ENCODE measurements at regions not wholly inside any gene's neighbourhood (a gene's known extent, or its start where the extent isn't known, plus 50 kb on each side); places are given as distances from the start of the nearest gene placed in this dataset.

GRCh38 chr4:124431653-124432192 lies 280.8 kb downstream of the ANKRD50 start:
- no peak overlapping the region for H3K4me3 ChIP-seq (ENCODE audit: low read depth, low read length)
- TF ChIP-seq CTCF (conservative IDR thresholded peaks at IDR 0.05; ENCODE audit: low read depth, low read length): no peak
- DNase-seq (ENCODE audit: low read depth): no peak

DNA sequence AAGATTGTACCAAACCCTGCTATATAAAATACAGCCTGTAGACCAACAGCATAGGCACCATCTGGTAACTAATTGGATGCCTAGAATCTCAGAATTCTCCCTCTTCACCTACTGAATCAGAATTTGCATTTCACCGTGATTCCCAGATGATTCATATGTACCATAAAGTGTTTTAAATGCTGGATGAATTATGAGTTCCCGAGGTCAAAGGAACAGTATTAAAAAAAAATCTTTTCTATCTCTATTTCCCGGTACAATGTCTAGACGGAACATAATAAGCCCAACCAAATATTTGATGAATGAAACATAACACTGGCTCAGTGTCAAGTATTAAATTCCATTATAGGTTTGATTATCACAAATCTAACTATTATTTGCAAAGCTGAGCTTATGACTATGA lies 280.0 kb downstream of the ANKRD50 start:
- H3K4me3 ChIP-seq (ENCODE audit: low read depth, low read length): no peak overlapping the region
- TF ChIP-seq CTCF (conservative IDR thresholded peaks at IDR 0.05; ENCODE audit: low read depth, low read length): no peak
- no peak for DNase-seq (ENCODE audit: low read depth)

GRCh38 chr4:124433044-124433443 lies 279.5 kb downstream of the ANKRD50 start:
- H3K4me3 ChIP-seq (ENCODE audit: low read depth, low read length): no peak overlapping the region
- no peak for DNase-seq (ENCODE audit: low read depth)
- TF ChIP-seq CTCF (conservative IDR thresholded peaks at IDR 0.05; ENCODE audit: low read depth, low read length): no peak

DNA sequence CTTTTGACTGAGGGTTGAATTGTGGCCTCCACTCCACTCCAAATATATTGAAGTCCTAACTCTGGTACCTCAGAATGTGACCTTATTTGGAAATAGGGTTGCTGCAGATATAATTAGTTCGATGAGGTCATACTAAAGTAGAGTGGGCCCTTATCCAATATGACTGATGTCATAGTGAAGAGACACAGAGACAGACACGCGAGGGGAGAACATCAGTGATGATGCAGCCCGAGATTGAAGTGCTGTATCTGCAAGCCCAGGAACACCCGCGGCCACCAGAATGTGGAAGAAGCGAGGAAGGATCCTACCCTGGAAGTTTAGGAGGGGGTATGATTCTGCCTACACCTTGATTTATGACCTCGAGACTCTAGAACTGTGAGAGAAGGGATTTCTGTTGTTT lies 279.0 kb downstream of the ANKRD50 start:
- TF ChIP-seq CTCF (conservative IDR thresholded peaks at IDR 0.05; ENCODE audit: low read depth, low read length): no peak
- no peak for DNase-seq (ENCODE audit: low read depth)
- no peak overlapping the region for H3K4me3 ChIP-seq (ENCODE audit: low read depth, low read length)

- H3K4me3 ChIP-seq (ENCODE audit: low read depth, low read length): no peak overlapping the region
- DNase-seq (ENCODE audit: low read depth): no peak
- no peak for TF ChIP-seq CTCF (conservative IDR thresholded peaks at IDR 0.05; ENCODE audit: low read depth, low read length)
Measured at GRCh38 chr4:124435274-124435950, 277.1 kb downstream of the ANKRD50 start.

GRCh38 chr4:124437853-124438495 lies 274.6 kb downstream of the ANKRD50 start:
- no peak overlapping the region for H3K4me3 ChIP-seq (ENCODE audit: low read depth, low read length)
- no peak for DNase-seq (ENCODE audit: low read depth)
- TF ChIP-seq CTCF (conservative IDR thresholded peaks at IDR 0.05; ENCODE audit: low read depth, low read length): no peak

All from epithelial cell of proximal tubule (primary cell).